IMR-90 (cell line): ENCODE measurements at regions not wholly inside any gene's neighbourhood (a gene's known extent, or its start where the extent isn't known, plus 50 kb on each side); places are given as distances from the start of the nearest gene placed in this dataset.

Experiments used
- ATAC-seq: fragments of 200-7000 bp; cut with Tn5 transposase; 2 replicates; pipeline ENCODE4 v1.9.1; 2020; ENCODE audit warnings: low read depth, mild to moderate bottlenecking, moderate library complexity
- BruUV-seq: library from RNA; stranded (reverse); fragments of 400-500 nt; replicated peaks from 2 replicates; lab custom pipeline; 2021; lab: Mats Ljungman, UMichigan
- CTCF ChIA-PET: fragments of 300-600 bp; formaldehyde crosslinking; extraction: SDS; loops from one replicate; lab custom pipeline; 2021; ENCODE audit warnings: antibody characterized with exemption; lab: Yijun Ruan, JAX
- POLR2A ChIA-PET: fragments of 300-600 bp; sonication (Branson Sonifier 250); formaldehyde crosslinking; loops from one replicate; lab custom pipeline; 2022; ENCODE audit warnings: antibody characterized with exemption; ENCODE audit not compliant: unreplicated experiment; lab: Charles Lee
- DNase-seq: peaks from one replicate; pipeline ENCODE4 v3.0.0; 2013
- H2AFZ ChIP-seq: replicated peaks from 2 replicates; pipeline ENCODE3; 2013; ENCODE audit warnings: low read length, mild to moderate bottlenecking; ENCODE audit not compliant: poor library complexity
- H2AK5ac ChIP-seq: 2 replicates; pipeline ENCODE4 v1.6.1; 2013; ENCODE audit warnings: low read depth, low read length, inconsistent platforms
- H2AK9ac ChIP-seq: replicated peaks from 2 replicates; pipeline ENCODE3; 2013; ENCODE audit warnings: mild to moderate bottlenecking, low read depth, low read length, moderate library complexity; ENCODE audit not compliant: poor library complexity
- H2BK120ac ChIP-seq: 2 replicates; pipeline ENCODE4 v1.6.1; 2013; ENCODE audit warnings: low read depth, low read length, inconsistent platforms
- H2BK15ac ChIP-seq: 3 replicates; pipeline ENCODE4 v1.6.1; 2013; ENCODE audit warnings: low read depth, low read length, inconsistent platforms
- H2BK20ac ChIP-seq: 2 replicates; pipeline ENCODE4 v1.6.1; 2013; ENCODE audit warnings: low read depth, mild to moderate bottlenecking, inconsistent platforms, low read length, moderate library complexity
- H2BK5ac ChIP-seq: 2 replicates; pipeline ENCODE4 v1.6.1; 2013; ENCODE audit warnings: mild to moderate bottlenecking, low read depth, low read length, inconsistent platforms; ENCODE audit not compliant: poor library complexity, severe bottlenecking
- H3K14ac ChIP-seq: replicated peaks from 2 replicates; pipeline ENCODE4 v1.6.1; 2013; ENCODE audit warnings: low read depth, low read length, inconsistent platforms
- H3K18ac ChIP-seq: 2 replicates; pipeline ENCODE4 v1.6.1; 2013; ENCODE audit warnings: low read depth, low read length, control low read depth
- H3K23ac ChIP-seq: 2 replicates; pipeline ENCODE4 v1.6.1; 2013; ENCODE audit warnings: low read depth, low read length, inconsistent platforms
- H3K27ac ChIP-seq: 2 replicates; pipeline ENCODE4 v1.5.1; 2013; ENCODE audit warnings: mild to moderate bottlenecking, control low read depth, low read length; ENCODE audit not compliant: insufficient read depth
- H3K27me3 ChIP-seq: 2 replicates; pipeline ENCODE4 v1.6.1; 2013; ENCODE audit warnings: low read length; ENCODE audit not compliant: control insufficient read depth, insufficient read depth
- H3K36me3 ChIP-seq: 2 replicates; pipeline ENCODE4 v1.6.1; 2013; ENCODE audit warnings: low read length, mixed read lengths; ENCODE audit not compliant: control insufficient read depth, insufficient read depth
- H3K4ac ChIP-seq: 2 replicates; pipeline ENCODE4 v1.6.1; 2013; ENCODE audit warnings: low read depth, low read length, inconsistent platforms
- H3K4me1 ChIP-seq: 2 replicates; pipeline ENCODE4 v1.6.1; 2013; ENCODE audit warnings: low read length, mixed read lengths; ENCODE audit not compliant: control insufficient read depth, insufficient read depth
- H3K4me2 ChIP-seq: 2 replicates; pipeline ENCODE4 v1.6.1; 2013; ENCODE audit warnings: low read depth, mild to moderate bottlenecking, control low read depth, low read length, moderate library complexity
- H3K4me3 ChIP-seq: 2 replicates; pipeline ENCODE4 v1.5.1; 2013; ENCODE audit warnings: low read depth, mild to moderate bottlenecking, control low read depth, low read length, moderate library complexity; ENCODE audit not compliant: insufficient read depth
- H3K56ac ChIP-seq: 2 replicates; pipeline ENCODE4 v1.6.1; 2013; ENCODE audit warnings: low read length, inconsistent platforms; ENCODE audit not compliant: insufficient read depth; ENCODE audit errors: extremely low read depth
- H3K79me1 ChIP-seq, 2 experiments: 2 replicates each; pipeline ENCODE4 v1.6.1; 2013; ENCODE audit warnings: low read length in 2 of 2, inconsistent platforms in 1 of 2, low read depth in 1 of 2
- H3K9ac ChIP-seq: 2 replicates; pipeline ENCODE4 v1.6.1; 2013; ENCODE audit warnings: low read depth, low read length, control low read depth
- H3K9me1 ChIP-seq: 2 replicates; pipeline ENCODE4 v1.6.1; 2013; ENCODE audit warnings: low read length, inconsistent platforms; ENCODE audit not compliant: insufficient read depth
- H3K9me3 ChIP-seq: 2 replicates; pipeline ENCODE4 v1.6.1; 2013; ENCODE audit warnings: low read length; ENCODE audit not compliant: control insufficient read depth, insufficient read depth
- H4K20me1 ChIP-seq: 2 replicates; pipeline ENCODE4 v1.6.1; 2013; ENCODE audit warnings: low read length, inconsistent platforms; ENCODE audit not compliant: insufficient read depth
- H4K5ac ChIP-seq: 2 replicates; pipeline ENCODE4 v1.6.1; 2013; ENCODE audit warnings: mild to moderate bottlenecking, low read depth, low read length, control low read depth
- H4K8ac ChIP-seq, 2 experiments: 2 replicates each; pipeline ENCODE4 v1.6.1; 2013; ENCODE audit warnings: low read depth in 2 of 2, low read length in 2 of 2, control low read depth in 1 of 2, inconsistent platforms in 1 of 2
- H4K91ac ChIP-seq: 2 replicates; pipeline ENCODE4 v1.6.1; 2013; ENCODE audit warnings: low read depth, low read length, inconsistent platforms; ENCODE audit not compliant: insufficient read depth
- BHLHE40 ChIP-seq: fragments of 150-350 bp; IDR thresholded peaks from 2 replicates; pipeline ENCODE4 v1.6.1; 2016; ENCODE audit warnings: mild to moderate bottlenecking, low read depth, low read length
- MAFK ChIP-seq: IDR thresholded peaks from 2 replicates; pipeline ENCODE4 v1.6.1; 2012; ENCODE audit warnings: low read depth, low read length, improper control_type of control experiment
- RAD21 ChIP-seq: IDR thresholded peaks from 2 replicates; pipeline ENCODE4 v1.6.1; 2012; ENCODE audit warnings: low read length, improper control_type of control experiment
- WGBS, 2 experiments: methylation state at CpG; one replicate each; pipeline versions ENCODE4 v1.1.5 to v1.1.7; 2013; ENCODE audit warnings: missing lambda C conversion rate in 2 of 2; ENCODE audit not compliant: insufficient read length in 1 of 2; ENCODE audit errors: extremely low coverage in 2 of 2; 5-methylcytosine and 5-hydroxymethylcytosine counted together
- dilution Hi-C: fragments of 300-500 bp; cut with HindIII; formaldehyde crosslinking; loops from one replicate; pipeline ENCODE4 v1.14.3; 2018; ENCODE audit warnings: low sequenced_read_pairs; ENCODE audit not compliant: unreplicated experiment
- in situ Hi-C: fragments of 300-500 bp; cut with MboI; formaldehyde crosslinking; loops from 3 replicates; pipeline ENCODE4 v1.14.3; 2019; ENCODE audit warnings: low sequenced_read_pairs, inconsistent platforms, mixed read lengths
- intact Hi-C: fragments of 100-400 bp; cut with micrococcal nuclease; formaldehyde crosslinking; loops from 2 replicates; pipeline ENCODE4 v1.10.0; 2022

- CTCF ChIA-PET: no interaction called here
- H3K79me1 ChIP-seq: no peaks in the 10 kb centered on the region
Measured at GRCh38 chr11:26019386-26019785, 312.5 kb upstream of the ANO3 start.

More at GRCh38 chr11:26019386-26019785, 312.5 kb upstream of the ANO3 start:
- H3K4me1 ChIP-seq: no peaks in the 10 kb centered on the region; the same call in 1 of the 2 replicates
- no peak overlapping the region for H2AK5ac ChIP-seq
- no peak overlapping the region for H3K9ac ChIP-seq
- H4K5ac ChIP-seq: no peak overlapping the region
- H3K4me2 ChIP-seq: no peak overlapping the region
- no peak overlapping the region for H4K8ac ChIP-seq
- H2BK15ac ChIP-seq: no peak overlapping the region
- H3K9me3 ChIP-seq: no peaks in the 10 kb centered on the region
- no peak overlapping the region for H3K4me3 ChIP-seq
- no peak overlapping the region for H3K14ac ChIP-seq
- POLR2A ChIA-PET: no interaction called here
- no peak overlapping the region for H2AK9ac ChIP-seq
- H4K20me1 ChIP-seq: no peaks in the 10 kb centered on the region
- ATAC-seq (no peak), DNase-seq (no peak)
- TF ChIP-seq MAFK (no peak), RAD21 (no peak), BHLHE40 (no peak)
- in situ Hi-C loops (no loop called here), intact Hi-C loops (no loop called here), dilution Hi-C loops (no loop called here)
- H3K4ac ChIP-seq: no peak overlapping the region
- H2AFZ ChIP-seq: no peak overlapping the region
- no peaks in the 10 kb centered on the region for H3K27me3 ChIP-seq
- BruUV-seq: no TSS peak
- no peak overlapping the region for H3K56ac ChIP-seq
- no peak overlapping the region for H3K23ac ChIP-seq
- WGBS, 2 experiments: no CpG with 5 or more reads among the region's 3 CpGs
- no peak overlapping the region for H3K27ac ChIP-seq
- H3K9me1 ChIP-seq: no peaks in the 10 kb centered on the region
- no peak overlapping the region for H2BK5ac ChIP-seq
- H3K36me3 ChIP-seq: no peaks in the 10 kb centered on the region
- H4K91ac ChIP-seq: no peak overlapping the region
- H2BK120ac ChIP-seq: no peak overlapping the region
- H2BK20ac ChIP-seq: no peak overlapping the region
- H3K18ac ChIP-seq: no peak overlapping the region
